ENCODE measurements at regions not wholly inside any gene's neighbourhood (a gene's known extent, or its start where the extent isn't known, plus 50 kb on each side); places are given as distances from the start of the nearest gene placed in this dataset.

- no peak overlapping the region for H3K4me2 ChIP-seq (replicated peaks; ENCODE audit: extremely low read depth, low read length, poor library complexity, severe bottlenecking)
- intact Hi-C loops (cut with micrococcal nuclease): no loop called here
- TF ChIP-seq CTCF (IDR thresholded peaks at IDR 0.05): peak; percentile 49
- H3K9ac ChIP-seq (ENCODE audit: insufficient read depth, low read length, poor library complexity, severe bottlenecking): no peak overlapping the region
- H3K4me1 Mint-ChIP-seq: no peaks in the 10 kb centered on the region
- no CpG with 5 or more reads among the region's 2 CpGs for WGBS (ENCODE audit: insufficient coverage)
- no peak overlapping the region for H3K4me3 ChIP-seq (replicated peaks in 1 of 3; ENCODE audit: low read depth in 2 of 3, low read length in 3 of 3)
- peaks cover 0 to 3% (median 2%) of the 10 kb centered on the region in 3 donors for H3K27me3 Mint-ChIP-seq (ENCODE audit: low read depth in 3 of 3)
- H3K4me1 ChIP-seq (ENCODE audit: control insufficient read depth in 1 of 2, insufficient read depth in 2 of 2, low read length in 2 of 2): no peaks in the 10 kb centered on the region
- no peak overlapping the region for H2AFZ ChIP-seq (ENCODE audit: insufficient read depth, low read depth, low read length, poor library complexity, severe bottlenecking)
- no peak overlapping the region for H3K4me3 Mint-ChIP-seq
- no peaks in the 10 kb centered on the region for H3K27me3 ChIP-seq (ENCODE audit: control insufficient read depth in 2 of 2, insufficient read depth in 2 of 2, low read length in 2 of 2)
- no peak for DNase-seq
- H4K20me1 ChIP-seq (ENCODE audit: insufficient read depth, low read length): no peaks in the 10 kb centered on the region
- no peaks in the 10 kb centered on the region for H3K9me3 ChIP-seq (replicated peaks in 1 of 2; ENCODE audit: control insufficient read depth in 1 of 2, insufficient read depth in 1 of 2, low read length in 2 of 2)
- peaks cover 0 to 3% (median 0%) of the 10 kb centered on the region in 7 donors for H3K9me3 Mint-ChIP-seq
- H3K27ac ChIP-seq (ENCODE audit: low read depth in 1 of 2, low read length in 2 of 2): no peak overlapping the region
- H3K36me3 Mint-ChIP-seq: no peaks in the 10 kb centered on the region
- H3K79me2 ChIP-seq (ENCODE audit: insufficient read depth, low read length): no peaks in the 10 kb centered on the region
- no peaks in the 10 kb centered on the region for H3K36me3 ChIP-seq (replicated peaks in 1 of 2; ENCODE audit: control insufficient read depth in 1 of 2, insufficient read depth in 2 of 2, low read length in 2 of 2)
- no peak overlapping the region for H3K27ac Mint-ChIP-seq
Measured at GRCh38 chr4:177555007-177555574, 112.9 kb upstream of the AGA start.

GRCh38 chr4:177557416-177557815, 115.2 kb upstream of the AGA start:
- no peak for TF ChIP-seq CTCF (IDR thresholded peaks at IDR 0.05)
- H3K79me2 ChIP-seq (ENCODE audit: insufficient read depth, low read length): no peaks in the 10 kb centered on the region
- intact Hi-C loops (cut with micrococcal nuclease): no loop called here
- H3K36me3 Mint-ChIP-seq: no peaks in the 10 kb centered on the region
- H2AFZ ChIP-seq (ENCODE audit: insufficient read depth, low read depth, low read length, poor library complexity, severe bottlenecking): no peak overlapping the region
- H3K4me1 Mint-ChIP-seq: no peaks in the 10 kb centered on the region
- H3K4me1 ChIP-seq (ENCODE audit: control insufficient read depth in 1 of 2, insufficient read depth in 2 of 2, low read length in 2 of 2): no peaks in the 10 kb centered on the region
- H3K4me3 Mint-ChIP-seq: no peak overlapping the region
- no peaks in the 10 kb centered on the region for H3K27me3 ChIP-seq (ENCODE audit: control insufficient read depth in 2 of 2, insufficient read depth in 2 of 2, low read length in 2 of 2)
- DNase-seq: no peak
- H3K4me3 ChIP-seq (replicated peaks in 1 of 3; ENCODE audit: low read depth in 2 of 3, low read length in 3 of 3): no peak overlapping the region
- peaks cover 0 to 3% (median 2%) of the 10 kb centered on the region in 3 donors for H3K27me3 Mint-ChIP-seq (ENCODE audit: low read depth in 3 of 3)
- H4K20me1 ChIP-seq (ENCODE audit: insufficient read depth, low read length): no peaks in the 10 kb centered on the region
- H3K9ac ChIP-seq (ENCODE audit: insufficient read depth, low read length, poor library complexity, severe bottlenecking): no peak overlapping the region
- peak overlapping the region in 1 of 7 donors; percentile 47 for H3K27ac Mint-ChIP-seq
- H3K4me2 ChIP-seq (replicated peaks; ENCODE audit: extremely low read depth, low read length, poor library complexity, severe bottlenecking): no peak overlapping the region
- no peaks in the 10 kb centered on the region for H3K9me3 ChIP-seq (replicated peaks in 1 of 2; ENCODE audit: control insufficient read depth in 1 of 2, insufficient read depth in 1 of 2, low read length in 2 of 2)
- WGBS (ENCODE audit: insufficient coverage): 98% methylated on average over 18 of the region's 21 CpGs
- no peak overlapping the region for H3K27ac ChIP-seq (ENCODE audit: low read depth in 1 of 2, low read length in 2 of 2)
- peaks cover 0 to 3% (median 0%) of the 10 kb centered on the region in 7 donors for H3K9me3 Mint-ChIP-seq
- H3K36me3 ChIP-seq (replicated peaks in 1 of 2; ENCODE audit: control insufficient read depth in 1 of 2, insufficient read depth in 2 of 2, low read length in 2 of 2): no peaks in the 10 kb centered on the region

Measured in CD14-positive monocyte (primary cell).